NCI-H1417 treated with DMSO at 0.1 percent for 48 hours (cell line): ENCODE measurements at regions not wholly inside any gene's neighbourhood (a gene's known extent, or its start where the extent isn't known, plus 50 kb on each side); places are given as distances from the start of the nearest gene placed in this dataset.

Source experiments
- DNase-seq: peaks from one replicate; lab custom pipeline; 2025; lab: John Stamatoyannopoulos, UW

DNA sequence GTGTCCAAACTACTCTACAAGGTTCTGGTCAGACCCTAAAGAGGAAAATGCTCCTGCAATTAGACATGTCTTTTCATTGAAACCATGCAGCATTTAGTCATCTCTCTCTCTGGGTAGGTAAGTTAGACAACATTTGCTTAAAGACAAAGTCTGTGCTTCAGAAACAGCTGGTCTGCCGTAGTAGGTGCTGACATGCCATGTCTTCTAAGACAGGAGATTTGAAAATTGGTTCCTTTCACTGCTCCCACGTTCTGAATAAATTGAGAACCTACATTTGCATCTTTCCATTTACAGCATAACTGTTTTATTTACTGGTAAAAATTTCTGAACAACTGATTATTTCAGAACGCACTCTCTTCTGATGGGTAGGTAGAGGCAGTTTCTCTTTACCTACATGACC is 494.0 kb downstream of the EFNB2 start:
- DNase-seq: no peak

- DNase-seq: no peak
These were observed 496.7 kb downstream of the EFNB2 start for GRCh38 chr13:106038752-106039151.

GRCh38 chr13:106036870-106037269 is 498.6 kb downstream of the EFNB2 start:
- no peak for DNase-seq

DNA sequence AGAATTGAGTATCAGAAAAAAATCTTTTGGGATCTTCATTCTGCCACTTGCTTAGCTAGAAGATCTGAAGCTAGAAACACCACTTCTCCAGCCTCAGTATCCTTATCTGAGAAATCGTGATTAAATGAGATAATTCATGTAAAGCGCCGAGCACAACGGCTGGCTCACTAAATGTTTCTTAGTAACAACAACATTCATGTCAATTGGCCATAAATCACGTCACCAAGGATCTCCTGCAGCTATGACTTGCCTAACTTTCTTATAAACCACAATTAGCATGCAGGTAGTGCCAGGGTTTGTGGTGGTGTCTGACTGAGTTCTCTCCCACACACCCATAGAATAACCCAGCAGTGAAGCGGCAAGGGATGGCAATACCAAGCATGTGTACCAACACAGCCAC is 501.3 kb downstream of the EFNB2 start:
- no peak for DNase-seq

- DNase-seq: no peak
These were observed 501.8 kb downstream of the EFNB2 start for GRCh38 chr13:106033659-106034058.

GRCh38 chr13:106032441-106032840 is 503.0 kb downstream of the EFNB2 start:
- no peak for DNase-seq

DNA sequence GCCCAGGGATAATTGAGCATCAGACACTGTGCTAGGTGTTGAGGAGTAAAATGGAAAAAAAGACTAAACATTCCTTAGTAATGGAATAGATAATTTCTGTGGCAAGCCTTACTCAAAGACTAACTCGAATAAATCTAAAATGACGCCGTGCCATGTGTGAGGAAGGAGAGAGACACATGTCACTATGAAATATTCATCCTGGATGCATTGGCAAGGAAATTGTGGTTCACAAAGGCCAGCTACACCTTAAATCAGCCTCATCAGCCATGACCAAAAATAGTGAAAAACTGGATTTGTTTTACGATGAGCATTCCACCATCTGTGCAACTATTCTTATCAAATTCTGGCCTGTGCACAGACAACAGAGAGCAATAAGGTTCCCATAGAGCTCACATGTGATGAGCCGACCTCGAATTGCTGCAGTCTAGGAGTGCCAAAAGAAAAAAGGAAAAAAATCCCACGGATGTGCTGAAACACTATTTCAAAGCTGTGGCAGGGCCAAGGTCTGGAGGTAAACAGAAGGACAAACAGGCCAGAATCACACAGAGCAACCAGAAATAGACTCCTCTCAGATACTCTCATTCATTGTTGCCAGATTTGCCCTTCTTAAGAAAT is 505.7 kb downstream of the EFNB2 start:
- DNase-seq: no peak

- no peak for DNase-seq
These were observed 506.6 kb downstream of the EFNB2 start for GRCh38 chr13:106028911-106029310.

- no peak for DNase-seq
These were observed 523.9 kb downstream of the EFNB2 start for GRCh38 chr13:106011600-106011999.

DNA sequence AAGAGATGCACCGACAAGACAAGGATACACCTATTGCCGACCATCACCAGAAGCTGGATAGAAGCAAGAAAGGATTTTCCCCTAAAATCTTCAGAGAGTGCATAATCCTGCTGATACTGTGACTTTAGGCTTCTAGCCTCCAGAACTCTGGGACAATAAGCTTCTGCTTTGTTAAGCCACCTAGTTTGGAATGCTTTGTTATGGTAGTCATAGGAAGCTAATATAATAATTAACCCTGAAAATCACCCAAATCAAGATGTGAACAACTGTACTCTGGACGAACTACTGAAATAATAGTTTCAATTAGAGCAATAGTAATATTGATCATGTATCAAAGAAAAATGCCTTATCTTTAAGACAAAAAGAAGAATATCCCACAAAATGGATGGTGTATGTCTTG is 524.6 kb downstream of the EFNB2 start:
- DNase-seq: no peak

GRCh38 chr13:106008540-106008939 is 526.9 kb downstream of the EFNB2 start:
- DNase-seq: no peak

GRCh38 chr13:106007156-106007555 is 528.3 kb downstream of the EFNB2 start:
- no peak for DNase-seq

- DNase-seq: no peak
These were observed 531.8 kb downstream of the EFNB2 start for GRCh38 chr13:106003651-106004050.

DNA sequence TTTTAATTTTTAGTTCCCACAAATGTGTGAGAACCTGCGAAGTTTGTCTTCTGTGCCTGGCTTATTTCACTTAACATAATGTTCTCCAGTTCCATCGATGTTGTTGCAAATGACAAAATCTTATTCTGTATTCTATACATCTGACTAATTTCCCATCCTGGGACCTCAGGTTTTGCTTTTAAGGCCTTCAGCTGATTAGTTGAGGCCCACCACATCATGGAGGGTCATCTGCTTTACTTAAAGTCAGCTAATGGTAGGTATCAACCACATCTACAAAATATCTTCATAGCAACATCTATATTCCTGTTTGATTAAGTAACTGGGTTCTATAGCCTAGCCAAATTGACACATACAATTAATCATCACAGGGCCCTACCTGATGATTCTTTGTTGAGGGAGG is 534.0 kb downstream of the EFNB2 start:
- no peak for DNase-seq

- DNase-seq: no peak
These were observed 537.6 kb downstream of the EFNB2 start for GRCh38 chr13:105997581-105998550.

- DNase-seq: no peak
These were observed 539.0 kb downstream of the EFNB2 start for GRCh38 chr13:105996391-105997025.

DNA sequence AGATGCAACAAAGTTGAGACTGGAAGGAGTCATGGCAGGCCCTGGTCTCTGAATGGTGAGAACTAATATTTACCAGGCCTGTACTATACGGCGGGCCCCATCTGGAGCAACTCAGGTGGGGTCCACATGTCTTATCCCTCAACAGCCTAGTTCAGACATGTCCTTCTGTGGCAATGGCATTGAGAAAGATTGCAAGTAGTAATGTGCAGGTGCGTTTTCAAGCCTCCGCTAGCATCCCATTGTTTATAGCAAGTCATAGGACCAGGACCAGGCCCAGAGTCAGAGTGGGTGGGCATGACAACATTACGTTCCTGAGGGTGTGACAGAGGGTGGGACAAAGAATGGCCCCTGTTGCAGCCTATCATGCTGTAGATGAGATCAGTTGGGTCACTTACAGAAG is 541.1 kb downstream of the EFNB2 start:
- DNase-seq: no peak

GRCh38 chr13:105991622-105992277 is 543.7 kb downstream of the EFNB2 start:
- no peak for DNase-seq

GRCh38 chr13:105991131-105991530 is 544.3 kb downstream of the EFNB2 start:
- DNase-seq: no peak

DNA sequence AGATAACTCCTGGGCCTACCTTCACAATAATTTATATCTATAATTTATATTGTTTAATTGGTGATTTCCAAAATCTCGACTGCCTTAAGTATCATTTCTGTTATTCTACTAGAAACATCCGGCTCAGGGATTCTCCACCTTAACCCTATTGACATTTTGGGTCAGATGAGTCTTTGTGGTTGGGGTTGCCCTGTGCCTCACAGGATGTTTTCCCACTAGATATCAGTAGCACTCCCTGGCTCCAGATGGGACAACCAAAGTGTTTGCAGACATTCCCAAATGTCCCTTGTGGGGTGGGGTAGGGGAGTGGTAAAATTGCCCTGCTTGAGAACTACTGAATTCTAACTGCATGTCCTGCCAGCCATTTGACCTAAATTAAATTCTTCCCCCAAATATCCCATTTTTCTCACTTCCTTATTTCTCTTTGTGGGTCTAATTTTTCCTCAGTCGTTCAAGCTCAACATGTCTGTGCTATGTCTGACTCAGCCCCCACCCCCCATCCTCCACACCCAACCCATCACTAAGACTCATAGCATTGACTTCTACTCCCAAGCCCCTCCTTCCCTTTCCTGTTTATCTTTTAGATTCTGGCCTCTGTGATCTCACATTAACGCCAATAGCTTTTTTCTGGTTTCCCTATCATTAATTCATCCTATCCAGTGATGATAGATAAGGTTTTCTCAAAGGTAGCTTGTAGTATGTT is 545.1 kb downstream of the EFNB2 start:
- DNase-seq: no peak

- no peak for DNase-seq
These were observed 550.8 kb downstream of the EFNB2 start for GRCh38 chr13:105984646-105985045.

- DNase-seq: no peak
These were observed 551.2 kb downstream of the EFNB2 start for GRCh38 chr13:105984236-105984635.
